A673 (cell line): ENCODE measurements at regions not wholly inside any gene's neighbourhood (a gene's known extent, or its start where the extent isn't known, plus 50 kb on each side); places are given as distances from the start of the nearest gene placed in this dataset.

Experiments used
- BruUV-seq: library from RNA; stranded (reverse); fragments of 400-500 nt; replicated peaks from 2 replicates; lab custom pipeline; 2021; lab: Mats Ljungman, UMichigan
- CTCF ChIA-PET: fragments of 300-600 bp; sonication (Branson Sonifier 250); formaldehyde crosslinking; loops from one replicate; lab custom pipeline; 2022; ENCODE audit warnings: antibody characterized with exemption; lab: Charles Lee
- POLR2A ChIA-PET: fragments of 300-600 bp; sonication (Branson Sonifier 250); formaldehyde crosslinking; loops from one replicate; lab custom pipeline; 2022; ENCODE audit warnings: antibody characterized with exemption; ENCODE audit not compliant: low non-redundant PET; lab: Charles Lee
- DNase-seq: peaks from one replicate; pipeline ENCODE4 v3.0.0-alpha.2; 2015; ENCODE audit warnings: low spot score
- H3K27ac ChIP-seq: fragments of 200-600 bp; sonication (generic); 2 replicates; pipeline ENCODE4 v1.5.1; 2016; ENCODE audit warnings: mixed run types, low read depth, mild to moderate bottlenecking, mixed read lengths, antibody characterized with exemption, low read length; ENCODE audit not compliant: poor library complexity, severe bottlenecking
- H3K27me3 ChIP-seq: fragments of 200-600 bp; sonication (generic); replicated peaks from 2 replicates; pipeline ENCODE4 v1.6.1; 2017; ENCODE audit warnings: mixed run types, low read depth, mild to moderate bottlenecking, mixed read lengths, antibody characterized with exemption, low read length; ENCODE audit not compliant: insufficient read depth, poor library complexity
- H3K36me3 ChIP-seq: fragments of 200-600 bp; sonication (generic); 2 replicates; pipeline ENCODE4 v1.6.1; 2016; ENCODE audit warnings: mixed run types, mild to moderate bottlenecking, mixed read lengths, antibody characterized with exemption, low read length; ENCODE audit not compliant: insufficient read depth, poor library complexity, severe bottlenecking
- H3K4me1 ChIP-seq: fragments of 200-600 bp; sonication (generic); 2 replicates; pipeline ENCODE4 v1.6.1; 2017; ENCODE audit warnings: mixed run types, mild to moderate bottlenecking, mixed read lengths, antibody characterized with exemption, low read length; ENCODE audit not compliant: insufficient read depth, poor library complexity, severe bottlenecking
- H3K4me3 ChIP-seq: fragments of 200-600 bp; sonication (generic); 2 replicates; pipeline ENCODE4 v1.5.1; 2016; ENCODE audit warnings: low read depth, mixed run types, mild to moderate bottlenecking, mixed read lengths, low read length; ENCODE audit not compliant: poor library complexity, severe bottlenecking
- H3K9me3 ChIP-seq: fragments of 200-600 bp; sonication (generic); 2 replicates; pipeline ENCODE4 v1.6.1; 2016; ENCODE audit warnings: mixed run types, low read depth, mild to moderate bottlenecking, mixed read lengths, antibody characterized with exemption, low read length; ENCODE audit not compliant: poor library complexity, severe bottlenecking
- CTCF ChIP-seq: fragments of 300-800, 200-600 bp; sonication (generic); conservative IDR thresholded peaks from 2 replicates; pipeline ENCODE4 v1.5.1; 2017; ENCODE audit warnings: low read depth, mild to moderate bottlenecking, antibody characterized with exemption, low read length, moderate library complexity, mixed read lengths
- EZH2 ChIP-seq: fragments of 200-600 bp; sonication (generic); IDR thresholded peaks from 2 replicates; pipeline ENCODE4 v1.6.1; 2017; ENCODE audit warnings: borderline replicate concordance, low read depth, mild to moderate bottlenecking, mixed read lengths, antibody characterized with exemption, low read length; ENCODE audit not compliant: poor library complexity, severe bottlenecking
- intact Hi-C: fragments of 100-400 bp; cut with micrococcal nuclease; formaldehyde crosslinking; loops from one replicate; pipeline ENCODE4 v1.10.0; 2022; ENCODE audit not compliant: unreplicated experiment

DNA sequence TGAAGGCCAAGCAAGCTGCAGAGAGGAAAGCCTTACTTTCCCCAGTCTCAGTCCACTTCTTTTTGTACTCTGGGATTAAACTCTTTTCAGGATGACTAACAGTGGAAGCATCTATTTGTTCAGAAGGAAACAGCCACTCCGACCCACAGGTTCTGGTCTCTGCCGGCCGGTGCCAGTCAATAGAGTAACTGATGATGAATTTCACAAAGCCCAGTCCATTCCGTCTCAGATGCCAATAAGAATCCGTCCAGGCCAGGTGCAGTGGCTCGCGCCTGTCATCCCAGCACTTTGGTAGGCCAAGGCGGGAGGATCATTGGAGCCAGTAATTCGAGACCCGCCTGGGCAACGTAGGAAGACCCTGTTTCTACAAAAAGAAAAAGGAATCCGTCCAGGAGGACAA is 58.5 kb upstream of the HELT start:
- CTCF ChIA-PET: no interaction called here
- DNase-seq: no peak
- H3K4me1 ChIP-seq: no peaks in the 10 kb centered on the region
- no peak overlapping the region for H3K27ac ChIP-seq
- H3K4me3 ChIP-seq: no peak overlapping the region
- no TSS peak for BruUV-seq
- intact Hi-C loops: no loop called here
- H3K27me3 ChIP-seq: no peaks in the 10 kb centered on the region
- no peaks in the 10 kb centered on the region for H3K9me3 ChIP-seq
- POLR2A ChIA-PET: no interaction called here
- H3K36me3 ChIP-seq: no peaks in the 10 kb centered on the region
- TF ChIP-seq EZH2 (no peak), CTCF (no peak)

DNA sequence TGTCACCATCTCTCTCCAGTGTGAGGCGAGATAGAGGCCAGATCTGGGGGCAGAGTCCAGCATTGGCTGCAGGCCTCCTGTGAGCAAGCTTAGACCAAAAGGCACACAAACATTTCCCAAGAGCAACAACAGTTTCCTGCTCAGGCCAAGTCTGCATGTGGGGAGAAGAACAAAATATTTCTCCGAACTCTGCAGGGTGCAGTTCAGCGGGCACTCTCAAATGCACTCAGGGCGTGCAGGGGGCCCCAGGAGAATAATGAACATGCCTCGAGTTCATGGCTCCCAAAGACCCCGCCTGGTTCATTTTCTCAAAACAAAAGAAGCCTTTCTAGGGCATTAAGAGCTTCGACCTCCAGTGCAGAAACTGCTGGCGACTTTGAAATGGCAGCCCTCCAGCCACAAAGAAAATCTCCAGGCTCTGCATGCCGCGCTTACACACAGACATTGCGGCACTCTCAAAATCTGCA is 57.8 kb upstream of the HELT start:
- TF ChIP-seq EZH2 (no peak), CTCF (no peak)
- ChIA-PET POLR2A (no interaction called here), CTCF (no interaction called here)
- Histone ChIP-seq H3K36me3 (no peaks in the 10 kb centered on the region), H3K27me3 (no peaks in the 10 kb centered on the region), H3K4me1 (no peaks in the 10 kb centered on the region), H3K4me3 (no peak overlapping the region), H3K9me3 (no peaks in the 10 kb centered on the region), H3K27ac (no peak overlapping the region)
- DNase-seq: no peak
- BruUV-seq: no TSS peak
- intact Hi-C loops: no loop called here

DNA sequence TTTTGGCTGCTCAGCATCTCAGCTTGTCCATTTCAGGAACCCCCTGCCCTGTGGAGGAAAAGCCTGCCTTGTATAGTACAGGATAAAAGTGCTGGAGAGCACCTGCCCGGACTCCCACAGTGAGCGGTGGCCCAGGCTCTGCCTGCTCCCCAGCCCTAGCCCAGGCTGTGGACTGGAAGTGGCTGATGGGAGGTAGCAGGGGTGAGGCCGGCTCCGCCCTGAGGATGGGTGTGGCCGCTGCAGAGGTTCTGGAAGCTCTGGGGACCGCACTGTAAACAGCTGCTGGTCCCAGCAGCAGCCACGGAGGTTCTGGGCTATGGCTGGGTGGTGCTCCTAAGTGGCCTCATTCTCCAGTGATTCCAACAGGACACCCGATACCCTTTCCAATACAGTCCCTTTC is 56.6 kb upstream of the HELT start:
- no peak for DNase-seq
- CTCF ChIA-PET: no interaction called here

More for the DNA sequence above, 56.6 kb upstream of the HELT start:
- no TSS peak for BruUV-seq
- Histone ChIP-seq H3K9me3 (no peaks in the 10 kb centered on the region), H3K4me1 (no peaks in the 10 kb centered on the region), H3K4me3 (no peak overlapping the region), H3K27me3 (no peaks in the 10 kb centered on the region), H3K27ac (no peak overlapping the region), H3K36me3 (no peaks in the 10 kb centered on the region)
- POLR2A ChIA-PET: interaction anchor here (0.6 kb wide), 1 partner anchor 84 kb away, joined by 4 read pairs; no protein-coding TSS in a partner anchor
- intact Hi-C loops: no loop called here
- TF ChIP-seq CTCF: no peak
- no peak for TF ChIP-seq EZH2
